DND-41 (cell line): ENCODE measurements at regions not wholly inside any gene's neighbourhood (a gene's known extent, or its start where the extent isn't known, plus 50 kb on each side); places are given as distances from the start of the nearest gene placed in this dataset.

Experiments used
- ATAC-seq: fragments of 200-7000 bp; cut with Tn5 transposase; 3 replicates; pipeline ENCODE4 v1.9.1; 2021; ENCODE audit warnings: low read depth; ENCODE audit not compliant: insufficient read depth
- DNase-seq: peaks from one replicate; pipeline ENCODE4 v3.0.0-alpha.2; 2020
- H2AFZ ChIP-seq: 2 replicates; pipeline ENCODE4 v1.6.0; 2012; ENCODE audit warnings: low read depth, low read length
- H3K27ac ChIP-seq: 2 replicates; pipeline ENCODE4 v1.5.1; 2012; ENCODE audit warnings: low read length, inconsistent platforms
- H3K27me3 ChIP-seq: fragments of 200-600 bp; sonication (generic); 2 replicates; pipeline ENCODE4 v1.6.0; 2012; ENCODE audit warnings: low read length, mild to moderate bottlenecking, inconsistent platforms; ENCODE audit not compliant: insufficient read depth, poor library complexity
- H3K36me3 ChIP-seq: 2 replicates; pipeline ENCODE4 v1.5.1; 2012; ENCODE audit warnings: low read length, inconsistent platforms; ENCODE audit not compliant: insufficient read depth
- H3K4me1 ChIP-seq: 2 replicates; pipeline ENCODE4 v1.5.1; 2012; ENCODE audit warnings: mild to moderate bottlenecking, low read length; ENCODE audit not compliant: insufficient read depth
- H3K4me2 ChIP-seq: 2 replicates; pipeline ENCODE4 v1.6.0; 2012; ENCODE audit warnings: mild to moderate bottlenecking, moderate library complexity, low read length, inconsistent platforms; ENCODE audit not compliant: insufficient read depth
- H3K4me3 ChIP-seq, 2 experiments: fragments of 200-600 bp in 1 of 2; shearing (Covaris generic) in 1 of 2; 2 replicates each; pipeline ENCODE4 v1.5.1; 2012 to 2016; ENCODE audit warnings: inconsistent platforms in 2 of 2, low read length in 2 of 2, mild to moderate bottlenecking in 2 of 2, low read depth in 1 of 2, moderate library complexity in 1 of 2
- H3K79me2 ChIP-seq: 2 replicates; pipeline ENCODE4 v1.6.0; 2012; ENCODE audit warnings: low read length, inconsistent platforms; ENCODE audit not compliant: insufficient read depth
- H3K9ac ChIP-seq: 2 replicates; pipeline ENCODE4 v1.6.0; 2012; ENCODE audit warnings: low read depth, mild to moderate bottlenecking, inconsistent platforms, low read length, moderate library complexity
- H3K9me3 ChIP-seq: 2 replicates; pipeline ENCODE4 v1.5.1; 2012; ENCODE audit warnings: low read length, moderate library complexity, mild to moderate bottlenecking, inconsistent platforms; ENCODE audit not compliant: insufficient read depth, severe bottlenecking
- H4K20me1 ChIP-seq: 2 replicates; pipeline ENCODE4 v1.6.0; 2012; ENCODE audit warnings: low read length; ENCODE audit not compliant: insufficient read depth
- CTCF ChIP-seq: IDR thresholded peaks from 2 replicates; pipeline ENCODE4 v1.5.1; 2012; ENCODE audit warnings: borderline replicate concordance, low read length, moderate library complexity, mild to moderate bottlenecking; ENCODE audit not compliant: poor library complexity, severe bottlenecking; ENCODE audit errors: extremely low read depth
- EZH2 ChIP-seq: IDR thresholded peaks from 3 replicates; pipeline ENCODE4 v1.6.1; 2012; ENCODE audit warnings: borderline replicate concordance, low read depth, mild to moderate bottlenecking, moderate library complexity, low read length, inconsistent platforms; ENCODE audit not compliant: severe bottlenecking

GRCh38 chr6:98672681-98673475 is 161.5 kb upstream of the POU3F2 start:
- Histone ChIP-seq H2AFZ (no peak overlapping the region), H3K27ac (no peak overlapping the region), H3K4me2 (no peak overlapping the region), H3K79me2 (no peaks in the 10 kb centered on the region), H3K4me1 (no peaks in the 10 kb centered on the region), H3K36me3 (no peaks in the 10 kb centered on the region), H3K9ac (no peak overlapping the region), H3K27me3 (no peaks in the 10 kb centered on the region), H3K4me3 (no peak overlapping the region), H3K9me3 (no peaks in the 10 kb centered on the region), H4K20me1 (no peaks in the 10 kb centered on the region)
- no peak for DNase-seq
- TF ChIP-seq EZH2 (no peak), CTCF (no peak)
- no peak for ATAC-seq

- Histone ChIP-seq H3K79me2 (no peaks in the 10 kb centered on the region), H3K27ac (no peak overlapping the region), H3K4me2 (no peak overlapping the region), H3K4me1 (no peaks in the 10 kb centered on the region), H3K9ac (no peak overlapping the region), H3K27me3 (no peaks in the 10 kb centered on the region), H2AFZ (no peak overlapping the region), H3K9me3 (no peaks in the 10 kb centered on the region), H3K4me3 (no peak overlapping the region), H4K20me1 (no peaks in the 10 kb centered on the region), H3K36me3 (no peaks in the 10 kb centered on the region)
- no peak for TF ChIP-seq CTCF
- TF ChIP-seq EZH2: no peak
- no peak for DNase-seq
- ATAC-seq: no peak
Measured at GRCh38 chr6:98678481-98678880, 155.9 kb upstream of the POU3F2 start.

- no peak for ATAC-seq
- TF ChIP-seq EZH2: no peak
- no peak for TF ChIP-seq CTCF
- Histone ChIP-seq H4K20me1 (no peaks in the 10 kb centered on the region), H3K36me3 (no peaks in the 10 kb centered on the region), H3K9ac (no peak overlapping the region), H3K79me2 (no peaks in the 10 kb centered on the region), H3K9me3 (no peaks in the 10 kb centered on the region), H2AFZ (no peak overlapping the region), H3K4me2 (no peak overlapping the region), H3K4me1 (no peaks in the 10 kb centered on the region), H3K27ac (no peak overlapping the region), H3K27me3 (no peaks in the 10 kb centered on the region), H3K4me3 (no peak overlapping the region)
- no peak for DNase-seq
Measured at GRCh38 chr6:98686008-98686601, 148.3 kb upstream of the POU3F2 start.
